ENCODE measurements at regions not wholly inside any gene's neighbourhood (a gene's known extent, or its start where the extent isn't known, plus 50 kb on each side); places are given as distances from the start of the nearest gene placed in this dataset.
"Not testable (repeated sequence)": the region's sequence is repeated elsewhere in the genome, so short reads cannot be mapped to it uniquely, and the experiment has no call there.

DNA sequence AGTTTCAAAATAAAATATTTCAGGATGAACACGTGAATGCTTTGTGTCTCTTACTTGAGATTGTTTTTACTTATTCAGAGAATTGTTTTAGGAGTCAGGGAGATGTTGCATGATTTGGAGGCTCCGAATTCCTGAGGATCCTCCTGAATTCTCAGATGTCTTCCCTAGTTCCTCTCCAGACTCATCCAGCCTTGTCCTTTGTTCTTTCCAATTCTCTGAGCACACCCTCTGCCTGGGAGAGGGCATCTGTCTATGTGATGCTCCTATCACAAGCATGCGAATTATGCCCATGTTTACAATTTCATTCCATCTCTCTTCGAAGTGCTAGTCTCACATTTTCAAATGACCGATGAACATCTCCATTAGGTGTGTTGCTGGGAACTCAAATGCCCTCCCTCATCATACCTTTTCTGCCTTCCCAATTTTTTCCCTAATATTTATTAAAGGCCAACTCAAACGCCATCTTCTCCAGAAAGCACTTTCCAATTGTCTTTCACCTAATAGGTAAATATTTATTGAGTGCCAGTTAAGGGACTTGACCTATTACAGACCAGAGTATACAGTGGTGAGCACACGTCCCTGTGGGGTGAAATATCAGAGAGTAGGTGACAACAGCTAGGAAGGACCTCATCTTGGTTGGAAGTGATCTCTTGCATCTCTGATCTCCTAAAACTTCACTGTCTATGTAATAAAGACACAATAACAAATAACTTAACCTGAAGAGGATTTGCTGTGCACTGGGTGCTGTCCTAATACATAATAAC lies 64.4 kb downstream of the ARF6 start:
- H3K4me1 ChIP-seq = peaks cover 6 to 12% (median 9%) of the 10 kb centered on the region in 10 experiments; a peak in 16 of 20 replicates
- no peak overlapping the region for H3K4me2 ChIP-seq
- H3K9me3 ChIP-seq (replicated peaks in 1 of 11) = no peaks in the 10 kb centered on the region
- no peaks in the 10 kb centered on the region for H4K20me1 ChIP-seq
- no peak overlapping the region for H3K4me3 ChIP-seq
- no peaks in the 10 kb centered on the region for H3K36me3 ChIP-seq
- no peaks in the 10 kb centered on the region for H3K27me3 ChIP-seq
- no peak for TF ChIP-seq Cebpa-rat (IDR thresholded peaks at IDR 0.05)
- H3K27ac ChIP-seq = no peak overlapping the region
- no peak overlapping the region for H3K9ac ChIP-seq

DNA sequence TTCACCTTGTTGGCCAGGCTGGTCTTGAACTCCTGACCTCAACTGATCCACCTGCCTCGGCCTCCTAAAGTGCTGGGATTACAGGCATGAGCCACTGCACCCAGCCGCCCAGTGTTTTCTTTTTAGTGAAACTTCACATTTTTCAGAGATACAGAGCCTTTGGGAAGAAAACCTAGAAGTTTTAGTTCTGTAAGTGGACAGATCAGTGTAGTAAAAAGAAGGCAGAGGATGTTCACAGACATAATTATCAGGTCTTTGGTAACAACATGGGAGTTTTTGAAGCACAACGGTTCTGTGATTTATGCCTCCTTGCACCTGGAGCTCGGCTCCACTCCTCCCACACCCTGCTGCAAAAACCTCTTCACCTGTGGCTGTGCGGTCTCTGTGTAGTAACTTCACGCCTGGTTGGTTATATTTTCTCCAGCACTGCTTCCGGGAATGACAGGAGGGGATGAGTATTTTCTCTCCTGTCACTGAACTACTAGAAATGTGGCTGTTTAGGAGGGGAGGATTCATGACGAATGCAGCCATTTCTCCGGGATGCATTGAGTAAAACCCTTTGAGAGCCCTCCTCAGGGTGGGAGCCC lies 67.0 kb downstream of the ARF6 start:
- Histone ChIP-seq H3K4me2 (peak overlapping the region in 10 of 11 experiments; percentile 4 to 46 (median 26); a peak in 17 of 22 replicates), H3K27me3 (no peaks in the 10 kb centered on the region), H3K4me3 (no peak overlapping the region), H3K4me1 (peaks cover 6 to 25% (median 9%) of the 10 kb centered on the region in 10 experiments; a peak in 17 of 20 replicates), H3K9ac (no peak overlapping the region), H3K9me3 (replicated peaks in 1 of 11) (no peaks in the 10 kb centered on the region), H4K20me1 (no peaks in the 10 kb centered on the region), H3K36me3 (no peaks in the 10 kb centered on the region), H3K27ac (no peak overlapping the region)
- no peak for TF ChIP-seq Cebpa-rat (IDR thresholded peaks at IDR 0.05)

DNA sequence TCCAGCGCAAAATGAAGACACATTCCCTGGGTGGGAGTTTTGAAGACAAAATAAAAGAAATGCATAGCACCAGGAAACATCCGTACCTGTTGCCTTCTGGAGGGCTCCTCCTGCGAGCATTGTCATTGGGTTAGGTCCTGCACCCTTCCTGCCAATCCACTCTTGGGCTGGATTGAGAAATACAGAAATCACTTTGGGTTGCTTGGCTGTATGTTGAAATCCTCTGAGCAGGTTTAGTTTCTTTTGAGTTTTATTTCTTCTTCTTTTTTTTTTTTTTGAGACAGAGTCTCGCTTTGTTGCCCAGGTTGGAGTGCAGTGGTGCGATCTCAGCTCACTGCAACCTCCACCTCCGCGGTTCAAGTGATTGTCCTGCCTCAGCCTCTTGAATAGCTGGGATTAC lies 67.6 kb downstream of the ARF6 start:
- Histone ChIP-seq H3K9me3 (replicated peaks in 1 of 11) (no peaks in the 10 kb centered on the region), H3K27me3 (no peaks in the 10 kb centered on the region), H3K4me3 (no peak overlapping the region), H3K27ac (no peak overlapping the region), H3K4me1 (peaks cover 6 to 27% (median 9%) of the 10 kb centered on the region in 10 experiments; a peak in 17 of 20 replicates), H3K4me2 (peak overlapping the region in 10 of 11 experiments; percentile 4 to 46 (median 26); a peak in 17 of 22 replicates), H3K36me3 (no peaks in the 10 kb centered on the region), H4K20me1 (no peaks in the 10 kb centered on the region), H3K9ac (no peak overlapping the region)
- TF ChIP-seq Cebpa-rat (IDR thresholded peaks at IDR 0.05) = no peak

DNA sequence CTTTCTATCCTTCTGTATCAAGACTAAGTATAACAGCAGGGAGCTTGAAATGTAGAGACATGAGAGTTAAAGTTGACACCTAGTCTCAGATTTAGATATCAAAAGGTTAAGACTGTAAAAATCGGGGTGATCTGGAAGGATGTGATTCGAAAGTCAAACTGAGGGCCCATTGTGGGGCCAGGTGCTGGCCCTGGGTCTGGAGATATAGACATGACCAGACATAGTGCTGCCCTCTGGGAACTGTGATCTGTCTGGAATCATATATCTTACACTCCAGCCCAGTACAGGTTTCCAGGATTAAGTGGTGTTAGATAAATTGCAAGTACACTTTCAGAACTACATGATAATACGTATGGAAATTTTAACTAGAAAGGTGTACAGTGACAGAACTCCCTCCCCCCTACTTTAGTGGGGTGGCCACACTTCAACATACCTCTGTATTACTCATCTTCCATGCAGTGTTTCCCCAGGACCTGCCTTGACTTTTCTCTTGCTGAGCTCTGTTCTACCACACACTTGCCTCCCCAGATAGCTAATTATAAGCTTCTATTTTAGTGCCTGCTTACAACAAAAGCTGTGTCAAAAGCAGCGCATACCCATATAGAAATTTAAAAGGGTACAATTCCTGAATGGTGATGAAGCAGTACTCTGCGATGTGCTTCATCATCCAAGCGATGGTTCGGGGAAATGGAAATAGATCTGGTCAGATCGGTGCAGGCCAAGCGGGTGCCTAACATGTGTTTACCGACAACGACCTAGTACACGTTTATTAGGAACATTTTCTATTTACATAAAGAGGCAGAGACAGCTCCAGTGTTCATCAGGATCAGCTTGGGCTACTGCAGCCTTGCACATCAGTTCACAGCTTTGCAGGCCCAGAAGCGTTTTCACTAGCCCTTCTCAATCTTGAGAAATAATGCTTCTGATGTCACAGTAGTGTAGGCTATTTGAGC lies 68.7 kb downstream of the ARF6 start:
- H3K27ac ChIP-seq = no peak overlapping the region
- no peaks in the 10 kb centered on the region for H3K27me3 ChIP-seq
- H3K4me1 ChIP-seq = peaks cover 6 to 36% (median 9%) of the 10 kb centered on the region in 10 experiments; a peak in 17 of 20 replicates
- no peaks in the 10 kb centered on the region for H4K20me1 ChIP-seq
- H3K4me3 ChIP-seq = no peak overlapping the region
- H3K36me3 ChIP-seq = no peaks in the 10 kb centered on the region
- no peak overlapping the region for H3K9ac ChIP-seq
- TF ChIP-seq Cebpa-rat (IDR thresholded peaks at IDR 0.05) = no peak
- H3K4me2 ChIP-seq = no peak overlapping the region
- H3K9me3 ChIP-seq (replicated peaks in 1 of 11) = no peaks in the 10 kb centered on the region

DNA sequence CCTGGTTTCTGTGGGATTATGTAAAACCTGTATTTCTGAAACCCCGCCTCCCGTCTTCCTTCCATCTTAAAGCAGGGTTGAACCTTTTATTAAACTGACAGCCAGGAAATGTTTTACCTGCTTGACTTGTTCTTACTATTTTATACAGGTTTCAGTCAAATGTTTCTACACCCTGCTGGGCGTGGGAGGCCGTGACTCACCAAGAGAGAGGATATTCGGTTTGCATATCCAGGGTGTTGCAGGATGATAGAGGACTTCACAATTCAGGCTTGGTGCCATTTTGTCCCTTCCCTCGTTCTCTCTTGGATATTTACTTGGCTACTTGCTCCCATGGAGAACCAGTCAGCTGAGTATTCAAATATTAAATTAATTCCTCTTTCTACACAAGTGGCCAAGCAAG lies 69.7 kb downstream of the ARF6 start:
- no peaks in the 10 kb centered on the region for H3K9me3 ChIP-seq (replicated peaks in 1 of 11)
- peaks cover 6 to 42% (median 9%) of the 10 kb centered on the region in 10 experiments; a peak in 17 of 20 replicates for H3K4me1 ChIP-seq
- no peak overlapping the region for H3K9ac ChIP-seq
- H3K4me3 ChIP-seq = no peak overlapping the region
- no peak for TF ChIP-seq Cebpa-rat (IDR thresholded peaks at IDR 0.05)
- H3K4me2 ChIP-seq = peak overlapping the region in 3 of 11 experiments; percentile 21 to 56 (median 35); a peak in 4 of 22 replicates
- H3K36me3 ChIP-seq = no peaks in the 10 kb centered on the region
- no peaks in the 10 kb centered on the region for H4K20me1 ChIP-seq
- H3K27me3 ChIP-seq = no peaks in the 10 kb centered on the region
- no peak overlapping the region for H3K27ac ChIP-seq

DNA sequence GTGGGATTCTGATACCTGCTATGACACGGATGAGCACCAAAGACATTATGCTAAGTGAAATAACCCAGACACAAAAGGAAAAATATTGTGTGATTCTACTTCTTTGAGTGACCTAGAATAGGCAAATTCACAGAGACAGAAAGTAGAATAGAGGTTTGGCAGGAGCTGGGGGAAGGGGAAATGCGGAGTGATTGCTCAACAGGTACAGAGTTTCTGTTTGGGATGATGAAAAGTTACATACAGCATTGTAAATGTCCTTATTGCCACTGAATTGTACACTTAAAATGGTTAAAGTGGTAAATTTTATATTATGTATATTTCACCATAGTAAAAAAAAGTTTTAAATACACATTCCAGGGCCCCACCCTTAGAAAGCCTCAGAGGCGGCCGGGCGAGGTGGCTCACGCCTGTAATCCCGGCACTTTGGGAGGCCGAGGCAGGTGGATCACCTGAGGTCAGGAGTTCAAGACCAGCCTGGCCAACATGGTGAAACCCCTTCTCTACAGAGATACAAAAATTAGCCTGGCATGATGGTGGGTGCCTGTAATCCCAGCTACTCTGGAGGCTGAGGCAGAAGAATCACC lies 72.3 kb downstream of the ARF6 start:
- not testable (repeated sequence) for H3K27ac ChIP-seq; H3K36me3 ChIP-seq; H3K4me2 ChIP-seq; H3K9me3 ChIP-seq (replicated peaks in 1 of 11); H4K20me1 ChIP-seq; H3K4me3 ChIP-seq; H3K9ac ChIP-seq; H3K27me3 ChIP-seq
- peaks cover 3 to 51% (median 5%) of the 10 kb centered on the region in 10 experiments; a peak in 17 of 20 replicates for H3K4me1 ChIP-seq

DNA sequence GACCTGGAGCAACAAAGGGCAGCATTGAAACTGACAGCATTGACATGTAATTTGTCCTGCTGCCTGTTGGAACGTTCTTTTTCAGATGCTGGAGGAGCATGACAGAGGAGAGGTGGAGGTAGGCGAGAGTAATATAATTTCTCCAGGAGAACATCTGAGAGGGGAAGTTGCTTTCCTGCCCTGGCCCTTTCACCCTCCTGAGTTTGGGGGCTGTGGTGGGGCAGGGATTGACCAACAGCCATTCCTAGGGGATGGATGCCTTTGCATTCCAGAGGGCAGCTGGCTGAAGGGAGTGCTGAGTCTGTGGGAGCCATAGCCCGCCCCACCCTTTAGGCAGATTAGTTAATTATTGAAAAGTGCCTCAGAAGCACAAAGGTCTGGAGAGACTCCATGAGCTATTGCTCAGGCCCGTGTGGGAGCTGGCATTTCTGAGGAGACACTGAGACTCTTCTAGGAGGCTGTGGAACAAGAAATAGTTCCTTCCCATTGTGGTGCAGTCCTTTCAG lies 73.5 kb downstream of the ARF6 start:
- no peak for TF ChIP-seq Cebpa-rat (IDR thresholded peaks at IDR 0.05)
- Histone ChIP-seq H3K27me3 (no peaks in the 10 kb centered on the region), H3K4me1 (peaks cover 7 to 57% (median 11%) of the 10 kb centered on the region in 10 experiments), H3K9ac (0 out of 22 replicates have a peak overlapping the region, but pooled peaks of 1 of the 11 experiments have one; percentile 17), H4K20me1 (no peaks in the 10 kb centered on the region), H3K9me3 (replicated peaks in 1 of 11) (no peaks in the 10 kb centered on the region), H3K36me3 (no peaks in the 10 kb centered on the region), H3K4me3 (no peak overlapping the region), H3K27ac (no peak overlapping the region; a peak in 1 of 22 replicates), H3K4me2 (peak overlapping the region in 2 of 11 experiments; percentile 40 to 57; a peak in 4 of 22 replicates)

DNA sequence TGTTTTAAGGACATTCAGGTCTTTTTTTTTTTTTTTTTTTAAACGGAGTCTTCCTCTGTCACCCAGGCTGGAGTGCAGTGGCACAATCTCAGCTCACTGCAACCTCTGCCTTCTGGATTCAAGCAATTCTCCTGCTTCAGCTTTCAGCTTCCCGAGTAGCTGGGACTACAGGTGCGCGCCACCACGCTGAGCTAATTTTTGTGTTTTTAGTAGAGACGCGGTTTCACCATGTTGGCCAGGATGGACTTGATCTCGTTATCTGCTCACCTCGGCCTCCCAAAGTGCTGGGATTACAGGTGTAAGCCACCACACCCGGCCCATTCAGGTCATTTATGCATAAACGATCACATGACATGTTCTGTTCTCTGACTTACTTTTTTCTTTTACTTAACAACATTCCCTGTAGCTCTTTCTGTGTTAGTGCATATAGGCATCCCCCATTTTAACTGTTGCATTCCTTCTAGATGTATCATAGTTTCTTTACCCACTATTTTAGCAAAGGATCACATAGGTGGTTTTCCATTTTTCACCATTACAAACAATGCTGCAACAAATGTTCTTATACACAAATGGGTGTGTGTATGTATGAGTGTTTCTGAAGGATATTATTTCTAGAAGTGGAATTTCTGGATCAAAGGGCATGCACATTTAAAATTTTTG lies 74.2 kb downstream of the ARF6 start:
- Histone ChIP-seq H3K27me3 (no peaks in the 10 kb centered on the region), H3K4me3 (no peak overlapping the region), H3K27ac (no peak overlapping the region), H3K9me3 (replicated peaks in 1 of 11) (no peaks in the 10 kb centered on the region), H3K9ac (no peak overlapping the region), H4K20me1 (no peaks in the 10 kb centered on the region), H3K36me3 (no peaks in the 10 kb centered on the region), H3K4me2 (no peak overlapping the region), H3K4me1 (peaks cover 14 to 64% (median 18%) of the 10 kb centered on the region in 10 experiments)
- TF ChIP-seq Cebpa-rat (IDR thresholded peaks at IDR 0.05) = no peak
